C1 segment of cervical spinal cord (tissue), 14 donors: ENCODE measurements at regions not wholly inside any gene's neighbourhood (a gene's known extent, or its start where the extent isn't known, plus 50 kb on each side); places are given as distances from the start of the nearest gene placed in this dataset.
"Not testable (repeated sequence)": the region's sequence is repeated elsewhere in the genome, so short reads cannot be mapped to it uniquely, and the experiment has no call there.

Experiments
- DNase-seq, 14 donors: peaks; one replicate each; lab custom pipeline; 2025; lab: John Stamatoyannopoulos, UW

DNA sequence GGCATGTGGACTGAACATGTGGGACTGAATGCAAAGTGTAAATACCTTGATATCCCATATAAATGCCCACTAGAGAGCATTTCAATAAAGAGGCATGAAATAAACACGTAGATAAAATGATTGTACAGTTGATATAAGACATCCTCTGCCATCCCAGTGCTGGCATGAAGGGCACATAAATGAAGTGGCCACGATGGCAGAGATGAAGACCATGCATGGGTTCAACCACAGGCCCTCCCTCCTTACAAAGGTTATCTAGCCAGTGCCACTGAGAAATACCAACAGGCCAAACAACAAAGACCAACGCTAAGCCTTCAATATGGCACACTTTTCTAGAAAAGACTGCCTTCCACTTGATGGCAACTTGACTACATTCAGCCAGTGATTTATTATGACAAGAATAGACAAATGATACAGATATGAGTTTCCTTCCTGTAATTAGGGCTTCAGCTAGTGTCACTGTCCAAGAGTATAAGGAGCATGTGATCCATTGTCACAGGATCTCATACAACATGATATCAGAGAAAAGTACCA is 493.9 kb upstream of the MAP2 start:
- no peak for DNase-seq

DNA sequence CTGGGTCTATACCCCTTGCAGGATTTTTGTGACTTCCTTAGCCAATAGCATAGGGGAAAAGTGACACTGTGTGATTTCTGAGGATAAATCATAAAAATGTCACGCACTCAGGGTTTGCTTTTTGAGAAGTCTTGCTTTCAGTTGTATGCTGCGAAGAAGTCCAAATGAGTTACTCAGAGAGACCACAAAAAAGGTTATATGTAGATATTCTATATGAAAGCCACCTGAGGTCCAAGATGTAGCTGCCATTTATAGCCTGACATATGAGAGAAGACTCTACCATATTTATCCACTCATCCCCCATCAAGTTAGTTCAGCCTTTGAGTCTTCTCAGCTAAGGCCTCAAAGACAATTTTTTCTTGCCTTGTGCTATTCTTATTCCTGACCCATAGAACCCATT is 488.3 kb upstream of the MAP2 start:
- no peak for DNase-seq

DNA sequence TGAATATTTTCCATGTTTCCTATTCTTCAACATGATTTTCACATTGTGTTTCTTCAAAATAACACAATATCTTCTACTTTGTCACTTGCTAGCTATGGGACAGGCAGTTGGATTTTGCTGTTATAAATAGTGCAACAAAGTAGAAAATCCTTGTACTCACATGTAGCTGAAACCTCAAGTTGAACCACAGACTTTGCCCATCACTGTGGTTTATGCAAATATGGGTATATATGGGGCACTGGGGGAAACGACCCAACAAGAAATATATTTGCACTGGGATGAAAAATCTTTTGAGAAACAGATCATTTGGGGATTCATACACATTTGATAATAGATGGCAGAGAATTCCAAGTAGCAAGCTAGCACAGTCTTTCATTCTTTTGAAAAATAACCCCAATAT is 486.3 kb upstream of the MAP2 start:
- DNase-seq: no peak

DNA sequence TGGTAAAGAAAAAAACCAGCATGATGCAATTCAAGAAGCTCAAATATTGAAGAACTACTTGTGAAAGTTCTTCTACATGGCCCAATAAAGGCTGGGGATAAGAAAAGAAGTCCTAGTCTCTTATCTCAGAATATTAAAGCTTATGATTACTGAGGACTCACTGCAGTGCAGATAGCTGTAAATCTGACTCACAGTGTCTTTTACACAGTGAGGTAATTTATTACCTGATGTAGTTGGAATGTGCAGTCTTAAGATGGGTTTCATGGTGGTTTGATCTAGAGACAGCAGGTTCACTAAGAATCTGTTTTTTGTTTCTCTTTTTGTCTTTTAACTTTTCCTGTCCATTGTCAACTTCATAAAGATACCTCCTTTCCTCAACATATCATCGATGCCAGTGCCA is 484.0 kb upstream of the MAP2 start:
- no peak for DNase-seq

DNA sequence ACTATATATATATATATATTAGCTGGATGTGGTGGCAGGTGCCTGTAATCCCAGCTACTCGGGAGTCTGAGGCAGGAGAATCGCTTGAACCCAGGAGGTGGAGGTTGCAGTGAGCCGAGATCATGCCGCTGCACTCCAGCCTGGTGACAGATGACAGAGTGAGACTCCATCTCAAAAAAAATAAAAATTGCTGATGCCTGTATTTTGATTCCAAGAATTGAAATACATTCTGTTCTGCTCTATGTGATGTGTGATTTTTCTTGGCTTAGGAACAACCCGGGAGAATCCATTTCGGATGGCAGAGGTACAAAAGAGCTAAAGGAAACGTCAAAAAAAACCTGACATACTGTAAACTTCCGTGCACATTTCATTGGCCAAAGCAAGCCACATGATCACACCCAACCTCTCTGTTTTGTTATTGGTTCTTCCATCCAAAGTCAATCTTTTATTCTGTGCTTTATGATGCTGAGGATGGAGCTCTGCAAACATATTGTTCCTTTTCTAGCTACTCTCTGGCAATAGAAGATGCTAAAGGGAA is 478.1 kb upstream of the MAP2 start:
- no peak for DNase-seq

DNA sequence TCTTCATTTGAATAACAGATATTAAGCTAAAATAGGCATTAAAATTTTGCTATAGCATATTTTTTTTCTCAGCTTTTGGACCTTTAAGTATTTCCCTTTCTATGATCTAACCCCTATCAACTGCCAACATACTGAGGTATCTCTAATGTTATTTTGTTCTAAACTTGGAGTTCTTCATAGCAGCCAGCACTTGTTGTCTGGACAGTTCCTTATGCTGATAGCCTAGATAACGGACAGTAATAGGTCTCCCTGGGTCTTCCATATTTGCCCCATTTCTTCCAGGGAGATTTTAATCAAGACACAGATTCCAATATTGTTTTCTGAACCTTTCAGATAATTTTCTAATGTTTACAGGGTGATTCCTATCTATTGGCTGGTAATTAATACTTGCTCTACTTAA is 475.8 kb upstream of the MAP2 start:
- DNase-seq: no peak

DNA sequence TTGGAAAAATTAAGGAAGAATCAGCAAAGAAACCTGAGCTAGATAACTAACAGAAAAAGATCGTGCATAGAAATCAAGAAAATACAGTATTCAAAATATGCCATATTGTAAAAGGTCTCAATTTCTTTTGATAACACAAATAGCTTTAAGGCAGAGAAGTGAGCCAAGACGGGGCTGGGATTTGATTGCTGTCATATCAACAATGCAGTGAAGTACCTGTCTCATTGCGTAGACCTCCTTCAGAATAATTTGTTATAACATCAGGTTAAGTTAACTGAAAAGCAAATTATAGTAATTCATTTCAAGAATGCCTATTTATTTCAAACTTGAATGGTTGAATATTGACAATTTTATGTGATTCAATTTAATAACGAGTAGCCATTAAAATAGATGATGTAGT is 453.8 kb upstream of the MAP2 start:
- no peak for DNase-seq

DNA sequence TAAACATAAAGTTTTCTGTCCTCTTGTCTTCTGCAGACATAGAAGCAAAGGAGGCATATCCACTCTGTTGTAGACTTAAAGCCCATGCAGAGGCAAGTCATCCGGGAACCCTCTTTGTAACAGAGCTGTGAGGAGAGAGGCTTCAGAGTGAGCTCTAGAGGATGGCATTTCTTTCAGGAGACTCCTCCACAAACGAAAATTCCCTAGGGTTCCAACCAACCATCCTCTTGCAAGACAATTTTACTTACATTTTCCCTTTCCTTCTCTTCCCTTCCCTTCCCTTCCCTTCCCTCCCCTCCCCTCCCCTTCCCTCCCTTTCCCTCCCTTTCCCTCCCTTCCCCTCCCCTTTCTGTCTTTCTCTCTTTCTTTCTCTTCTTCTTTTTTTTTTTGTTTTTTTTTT is 446.3 kb upstream of the MAP2 start:
- DNase-seq: no peak

DNA sequence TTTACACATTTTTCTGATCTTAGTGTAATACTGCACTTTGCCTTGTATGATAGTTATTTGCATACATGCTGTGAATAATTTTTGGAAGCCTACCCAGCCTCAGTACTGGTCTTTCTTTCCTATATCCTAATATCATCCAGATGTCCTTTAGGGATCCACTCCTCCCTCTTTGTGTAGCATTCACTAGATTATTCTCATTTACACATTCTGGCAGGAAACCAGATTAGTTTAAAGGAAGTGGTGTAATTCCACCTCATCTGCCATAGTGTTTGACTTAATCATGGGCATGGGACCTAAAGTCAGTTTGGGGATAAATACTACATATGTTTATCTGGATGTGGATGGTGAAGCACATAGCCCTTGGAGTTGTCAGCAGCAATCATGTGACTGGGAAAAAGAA is 444.9 kb upstream of the MAP2 start:
- DNase-seq: no peak

DNA sequence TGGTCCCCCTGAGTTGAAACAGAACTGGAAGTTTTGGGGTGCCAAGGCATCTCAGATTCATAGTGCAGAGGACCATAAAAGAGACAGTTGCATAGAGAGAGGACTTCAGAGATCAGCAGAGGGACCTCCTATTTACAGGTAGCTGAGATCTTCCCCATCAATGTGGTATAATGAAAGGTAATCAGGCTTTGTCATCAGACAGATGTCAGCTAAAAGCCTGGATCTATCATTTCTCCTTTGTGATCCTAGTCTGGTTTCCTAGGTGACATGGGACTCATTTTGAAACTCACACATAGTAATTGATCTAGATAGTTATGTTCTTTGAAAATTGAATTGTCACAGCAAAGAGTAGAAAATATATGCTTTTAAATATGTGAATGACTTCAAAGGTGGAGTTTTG is 443.5 kb upstream of the MAP2 start:
- DNase-seq: no peak

DNA sequence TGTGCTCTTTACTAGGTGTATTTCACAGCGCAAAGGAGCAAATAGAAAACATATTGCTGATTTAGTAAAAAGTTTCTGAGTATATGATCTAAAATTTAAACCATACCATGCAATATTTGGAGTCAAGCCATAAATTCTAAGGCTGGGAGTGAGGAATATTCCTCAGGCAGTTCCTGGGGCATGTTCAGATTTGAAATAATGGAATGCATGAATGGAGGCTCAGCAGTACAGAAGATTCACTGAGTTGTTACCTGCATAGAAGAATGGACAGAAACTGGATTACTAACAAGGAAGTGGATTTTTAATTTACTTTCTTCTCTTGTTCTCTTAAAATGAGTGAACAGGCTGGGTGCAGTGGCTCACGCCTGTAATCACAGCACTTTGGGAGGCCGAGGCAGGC is 441.0 kb upstream of the MAP2 start:
- DNase-seq: no peak

DNA sequence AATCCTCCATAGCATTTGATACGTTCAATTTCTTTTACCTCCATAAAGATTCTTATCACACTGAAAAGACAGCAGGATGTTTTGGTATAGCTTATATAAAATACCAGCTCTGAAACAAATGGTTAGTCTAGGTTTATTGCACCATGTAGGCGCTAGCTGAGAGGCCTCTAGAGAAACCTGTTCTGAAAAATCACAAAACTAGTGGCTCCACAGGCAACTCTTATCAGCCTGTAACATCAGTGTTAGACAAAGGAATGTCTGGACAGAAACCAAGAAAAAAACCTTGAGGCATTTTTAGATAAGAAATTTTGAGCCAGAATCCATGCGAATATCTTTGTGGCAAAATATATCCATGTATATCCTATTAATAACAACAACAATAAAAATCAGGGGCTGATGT is 440.4 kb upstream of the MAP2 start:
- no peak for DNase-seq

DNA sequence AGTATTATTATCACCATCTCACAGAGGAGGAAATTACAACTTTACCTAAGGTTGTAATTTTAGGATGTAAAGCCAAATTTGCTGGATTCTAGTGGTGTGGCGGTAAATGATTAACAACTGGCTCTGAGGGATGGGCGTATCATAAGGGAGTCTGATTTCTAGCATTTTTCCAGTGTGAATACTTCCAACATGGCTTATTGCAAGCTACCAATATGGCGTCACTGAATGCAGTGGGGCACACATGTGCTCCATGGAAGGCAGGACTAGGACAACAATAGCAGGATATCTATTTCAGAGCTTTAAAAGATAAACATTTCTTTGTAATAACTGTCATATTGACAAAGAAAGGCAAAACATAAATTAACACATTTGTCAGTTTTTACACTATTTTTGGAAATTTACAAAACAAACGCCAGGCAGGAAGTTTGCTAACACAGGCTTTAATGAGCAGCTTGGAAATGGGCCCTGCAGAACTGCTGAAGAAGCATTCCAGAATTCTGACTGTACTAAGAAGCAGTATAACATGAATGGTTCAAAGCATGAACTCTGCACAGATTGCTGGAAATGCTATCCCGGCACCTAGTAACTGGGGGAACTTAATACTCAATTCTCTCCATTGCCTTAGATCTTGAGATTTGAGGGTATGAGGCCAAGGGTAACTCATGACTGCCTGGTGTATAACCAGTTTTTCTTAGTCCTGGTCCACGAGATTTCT is 439.3 kb upstream of the MAP2 start:
- DNase-seq: no peak

DNA sequence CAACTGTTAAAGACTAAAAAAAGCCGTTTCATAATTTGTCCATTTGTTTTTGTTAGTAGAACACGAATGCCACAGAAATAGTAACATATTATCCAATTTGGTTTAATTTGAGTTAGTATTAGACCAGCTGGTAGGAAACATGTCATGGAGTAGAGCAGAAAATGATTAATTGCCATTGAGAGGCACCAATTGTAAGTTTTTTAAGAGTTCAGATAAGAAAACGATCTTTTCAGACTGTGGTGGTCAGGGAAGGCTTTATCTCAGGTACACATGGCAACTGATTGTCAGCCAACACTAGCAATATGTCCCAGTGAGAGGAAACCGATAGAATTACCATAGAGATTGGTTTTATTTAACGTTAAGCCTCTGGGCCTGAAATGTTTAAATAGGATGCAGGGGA is 438.2 kb upstream of the MAP2 start:
- no peak for DNase-seq

DNA sequence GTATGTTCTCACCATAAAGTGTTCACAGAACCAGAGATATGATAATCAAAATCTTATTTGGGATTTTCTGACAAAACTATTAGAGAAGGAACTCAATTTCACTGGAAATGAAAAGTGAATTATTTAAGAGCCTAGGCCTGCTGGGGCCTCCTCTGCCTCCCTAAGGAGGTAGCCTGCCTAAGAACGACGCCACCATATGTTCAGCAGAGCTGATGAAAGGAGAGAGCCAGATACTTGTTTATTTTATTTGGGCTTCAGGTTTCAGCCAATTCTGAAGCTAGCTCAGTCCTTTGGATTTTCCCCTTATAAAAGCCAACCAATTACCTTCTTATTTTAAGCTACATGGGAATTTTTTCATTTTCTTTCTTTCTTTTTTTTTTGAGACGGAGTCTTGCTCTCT is 433.1 kb upstream of the MAP2 start:
- DNase-seq: no peak

DNA sequence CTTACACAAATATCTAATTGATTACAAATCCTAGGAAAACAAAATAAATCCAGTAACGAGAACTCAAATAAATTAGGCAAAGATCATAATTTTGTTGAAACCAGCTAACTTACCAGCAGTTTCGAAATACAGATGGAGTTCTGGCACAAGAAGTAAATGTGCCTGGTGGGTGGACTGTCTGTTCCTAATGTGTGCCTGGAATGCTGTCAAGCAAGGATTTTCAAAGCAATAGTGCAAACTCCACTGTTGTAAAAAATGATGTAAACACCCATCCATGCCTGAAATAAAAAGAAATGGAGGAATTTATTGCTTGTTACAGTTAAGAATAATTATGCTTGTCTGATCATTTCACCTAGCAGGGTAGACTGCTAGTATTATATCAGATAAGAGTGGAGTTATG is 423.9 kb upstream of the MAP2 start:
- DNase-seq: no peak

DNA sequence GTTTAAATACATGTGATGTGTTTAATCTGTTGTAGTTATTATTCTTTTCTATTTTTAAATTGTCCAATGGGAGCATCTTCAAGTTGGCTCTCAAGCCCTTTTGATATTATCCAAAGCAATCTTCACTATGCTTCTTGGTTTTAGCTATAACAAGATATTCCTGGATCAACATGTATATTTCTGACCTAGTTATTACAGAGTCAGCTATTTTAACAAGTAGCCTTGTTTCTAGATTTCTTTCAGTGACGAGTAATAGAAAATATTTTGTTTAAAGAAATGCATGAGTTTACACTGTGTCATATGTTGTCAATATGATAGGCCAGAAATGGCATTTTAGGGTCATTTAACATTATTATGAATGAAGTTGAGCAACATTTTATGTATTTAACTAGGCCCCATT is 421.8 kb upstream of the MAP2 start:
- DNase-seq: no peak

DNA sequence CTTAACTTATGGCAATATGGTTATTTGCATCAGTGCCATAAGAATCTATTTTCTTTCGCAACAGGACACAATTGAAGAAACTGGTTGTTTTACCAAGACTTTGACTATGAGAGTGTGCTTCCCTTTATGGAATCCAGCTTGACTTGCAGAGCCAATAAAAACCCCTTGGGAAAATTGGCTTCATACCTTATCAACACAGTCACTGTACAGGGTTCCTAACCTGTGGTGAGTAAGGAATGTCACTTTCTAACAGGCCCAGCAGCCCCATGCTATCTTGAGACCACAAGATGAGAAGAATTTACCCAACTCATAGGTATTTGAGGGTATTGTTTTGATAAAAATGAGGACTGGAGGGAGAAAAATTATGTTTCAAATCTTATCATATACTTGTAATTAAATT is 418.5 kb upstream of the MAP2 start:
- DNase-seq: no peak

DNA sequence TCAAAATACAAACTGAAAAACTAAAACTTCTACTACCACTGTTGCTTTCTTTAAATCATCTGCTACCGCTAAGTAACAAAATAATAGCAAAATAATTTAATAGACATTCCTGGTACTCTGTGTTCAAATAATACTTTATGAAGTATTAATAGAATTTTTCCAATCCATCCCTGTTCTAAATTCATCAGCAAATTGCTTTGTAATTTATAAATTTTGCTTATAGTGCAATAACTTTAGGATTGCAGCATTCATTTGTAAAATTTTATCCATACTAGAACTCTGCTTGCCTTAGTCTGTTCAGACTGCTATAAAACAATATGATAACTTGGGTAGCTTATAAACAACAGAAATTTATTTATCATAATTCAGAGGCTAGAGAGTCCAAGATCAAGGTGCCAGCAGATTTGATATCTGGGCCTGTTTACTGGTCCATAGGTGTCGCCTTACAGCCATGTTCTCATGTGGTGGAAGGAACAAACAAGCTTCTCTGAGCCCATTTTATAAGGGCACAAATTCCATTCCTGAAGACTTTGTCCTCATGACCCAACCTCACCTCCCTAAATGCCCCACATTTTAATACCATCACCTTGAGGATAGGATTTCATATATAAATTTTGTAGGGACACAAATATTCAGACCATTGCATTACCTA is 415.1 kb upstream of the MAP2 start:
- no peak for DNase-seq

DNA sequence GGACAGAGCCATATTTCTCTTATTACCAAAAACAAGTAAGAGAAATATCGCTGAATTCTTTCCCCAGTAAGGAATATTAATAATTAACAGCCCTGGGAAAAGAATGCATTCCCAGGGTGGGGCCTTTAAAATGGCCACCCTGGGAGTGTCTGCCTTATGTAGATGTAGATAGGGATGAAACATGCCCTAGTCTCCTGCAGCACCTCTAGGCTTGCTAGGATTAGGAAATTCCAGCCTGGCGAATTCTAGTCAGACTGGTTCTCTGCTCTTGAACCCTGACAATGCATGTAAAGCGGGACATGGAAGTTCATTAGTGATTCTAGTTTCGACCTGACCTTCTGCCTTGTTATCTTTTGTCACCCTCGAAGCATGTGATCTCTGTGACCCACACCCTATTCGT is 405.2 kb upstream of the MAP2 start:
- DNase-seq: not testable (repeated sequence)

DNA sequence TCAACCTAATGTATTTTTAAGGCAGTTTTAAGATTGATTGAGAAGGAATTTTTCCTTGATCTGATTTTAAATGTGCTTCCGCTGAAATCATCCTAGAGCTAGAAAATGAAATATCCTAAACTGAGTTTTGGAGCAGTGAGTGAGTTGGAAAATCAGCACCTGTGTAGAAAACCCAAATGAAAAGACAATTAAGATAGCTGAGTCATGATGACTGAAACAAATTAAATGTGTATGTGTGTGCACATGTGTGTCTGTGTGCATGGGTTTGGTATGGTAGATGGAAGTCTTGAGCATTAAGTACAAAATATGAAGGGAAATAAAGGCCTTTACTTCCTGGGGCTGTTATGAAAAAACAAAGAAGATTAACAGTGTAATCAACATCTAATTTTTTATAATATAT is 394.6 kb upstream of the MAP2 start:
- DNase-seq: no peak

DNA sequence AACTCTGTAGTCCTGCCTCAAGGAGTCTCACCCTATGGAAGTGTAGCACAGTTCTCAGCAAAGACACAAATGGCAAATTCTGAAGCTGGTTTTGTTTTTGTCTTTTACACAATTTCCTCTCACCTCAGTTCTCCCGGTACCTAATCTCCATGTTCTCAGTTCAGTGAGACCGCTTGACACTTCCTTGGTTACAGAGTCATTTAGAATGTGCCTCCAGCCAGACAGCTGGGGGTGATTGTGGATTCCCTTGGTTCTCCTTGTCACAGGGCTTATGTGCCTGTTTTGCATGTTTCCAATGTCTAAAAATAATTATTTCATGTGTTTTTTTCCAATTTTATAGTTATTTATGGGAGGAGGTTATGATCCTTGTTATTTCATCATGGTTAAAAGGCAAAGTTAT is 379.5 kb upstream of the MAP2 start:
- DNase-seq: no peak

DNA sequence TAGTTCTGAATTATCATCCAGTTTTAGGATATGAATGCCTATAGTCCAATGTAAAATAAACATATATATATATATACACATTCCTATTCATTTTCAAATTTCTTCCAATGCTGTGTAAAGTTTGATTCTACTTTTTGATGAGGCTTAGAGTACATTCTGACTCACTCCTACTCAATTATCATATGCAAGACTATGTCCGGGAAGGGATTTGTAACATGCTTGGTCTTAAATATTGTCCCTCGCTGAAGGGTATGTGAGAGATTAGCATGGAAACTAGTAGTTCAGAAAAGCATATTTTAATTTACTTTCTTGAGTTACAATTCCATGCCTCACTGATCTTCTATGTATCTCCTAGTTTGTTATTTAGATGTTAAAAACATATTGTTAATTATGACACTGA is 377.7 kb upstream of the MAP2 start:
- DNase-seq: no peak
